GM06990 (cell line): ENCODE measurements at regions not wholly inside any gene's neighbourhood (a gene's known extent, or its start where the extent isn't known, plus 50 kb on each side); places are given as distances from the start of the nearest gene placed in this dataset.

ENCODE experiments used
- DNase-seq: peaks from one replicate; pipeline ENCODE4 v3.0.0-alpha.2; 2011; ENCODE audit not compliant: insufficient read length; ENCODE audit errors: extremely low read depth
- H3K27me3 ChIP-seq: replicated peaks from 2 replicates; pipeline ENCODE4 v1.6.0; 2011; ENCODE audit warnings: low read length; ENCODE audit not compliant: control insufficient read depth, insufficient read depth
- H3K36me3 ChIP-seq: 2 replicates; pipeline ENCODE4 v1.5.1; 2011; ENCODE audit warnings: low read length; ENCODE audit not compliant: control insufficient read depth, insufficient read depth
- H3K4me3 ChIP-seq: replicated peaks from 2 replicates; pipeline ENCODE4 v1.5.1; 2011; ENCODE audit warnings: low read depth, mild to moderate bottlenecking, control low read depth, low read length
- CTCF ChIP-seq: IDR thresholded peaks from 2 replicates; pipeline ENCODE4 v1.5.1; 2011; ENCODE audit warnings: low read length, control low read depth, mild to moderate bottlenecking, inconsistent platforms; ENCODE audit not compliant: insufficient read depth, poor library complexity, severe bottlenecking

- H3K4me3 ChIP-seq: no peak overlapping the region
- no peaks in the 10 kb centered on the region for H3K36me3 ChIP-seq
- no peaks in the 10 kb centered on the region for H3K27me3 ChIP-seq
- no peak for TF ChIP-seq CTCF
- no peak for DNase-seq
These were observed 516.9 kb downstream of the PIK3C3 start for GRCh38 chr18:42471885-42472284.

- Histone ChIP-seq H3K36me3 (no peaks in the 10 kb centered on the region), H3K27me3 (no peaks in the 10 kb centered on the region), H3K4me3 (no peak overlapping the region)
- no peak for TF ChIP-seq CTCF
- no peak for DNase-seq
These were observed 518.6 kb downstream of the PIK3C3 start for GRCh38 chr18:42473611-42474010.

GRCh38 chr18:42474577-42474976 lies 519.5 kb downstream of the PIK3C3 start:
- no peak for DNase-seq
- Histone ChIP-seq H3K27me3 (no peaks in the 10 kb centered on the region), H3K4me3 (no peak overlapping the region), H3K36me3 (no peaks in the 10 kb centered on the region)
- TF ChIP-seq CTCF: no peak

GRCh38 chr18:42475157-42475556 lies 520.1 kb downstream of the PIK3C3 start:
- Histone ChIP-seq H3K27me3 (no peaks in the 10 kb centered on the region), H3K4me3 (no peak overlapping the region), H3K36me3 (no peaks in the 10 kb centered on the region)
- TF ChIP-seq CTCF: no peak
- DNase-seq: no peak

- Histone ChIP-seq H3K4me3 (no peak overlapping the region), H3K36me3 (no peaks in the 10 kb centered on the region), H3K27me3 (no peaks in the 10 kb centered on the region)
- DNase-seq: no peak
- no peak for TF ChIP-seq CTCF
These were observed 522.2 kb downstream of the PIK3C3 start for GRCh38 chr18:42477267-42477666.

GRCh38 chr18:42480441-42480840 lies 525.4 kb downstream of the PIK3C3 start:
- no peak for TF ChIP-seq CTCF
- H3K36me3 ChIP-seq: no peaks in the 10 kb centered on the region
- no peaks in the 10 kb centered on the region for H3K27me3 ChIP-seq
- no peak for DNase-seq
- H3K4me3 ChIP-seq: no peak overlapping the region
